Esophagus squamous epithelium (tissue), 4 donors: ENCODE measurements at regions not wholly inside any gene's neighbourhood (a gene's known extent, or its start where the extent isn't known, plus 50 kb on each side); places are given as distances from the start of the nearest gene placed in this dataset.

Experiments
- CTCF ChIP-seq, 6 experiments: fragments of 450-650 bp in 4 of 6; fragments of 200-600 bp in 2 of 6; sonication (generic) in 2 of 6; IDR thresholded peaks; one replicate each; pipeline ENCODE4 v1.5.1; 2016 to 2019; ENCODE audit warnings: antibody characterized with exemption in 6 of 6, mild to moderate bottlenecking in 4 of 6, moderate library complexity in 4 of 6
- POLR2A ChIP-seq, 4 donors: fragments of 450-650 bp; IDR thresholded peaks; one replicate each; pipeline ENCODE4 v1.6.1; 2017; ENCODE audit warnings: antibody characterized with exemption in 4 of 4, mild to moderate bottlenecking in 4 of 4, moderate library complexity in 3 of 4

GRCh38 chr12:17875230-17875629 is 214.8 kb downstream of the RERGL start:
- TF ChIP-seq POLR2A (IDR thresholded peaks at IDR 0.05) = no peak
- no peak for TF ChIP-seq CTCF (IDR thresholded peaks at IDR 0.05)
